HUES48 (cell line): ENCODE measurements at regions not wholly inside any gene's neighbourhood (a gene's known extent, or its start where the extent isn't known, plus 50 kb on each side); places are given as distances from the start of the nearest gene placed in this dataset.

Experiments
- H3K27ac ChIP-seq: one replicate; pipeline ENCODE4 v1.7.0; 2013; ENCODE audit warnings: low read depth, low read length, inconsistent platforms
- H3K27me3 ChIP-seq: 2 replicates; pipeline ENCODE4 v1.6.1; 2013; ENCODE audit warnings: mild to moderate bottlenecking, low read length; ENCODE audit not compliant: control insufficient read depth, insufficient read depth
- H3K36me3 ChIP-seq: 2 replicates; pipeline ENCODE4 v1.6.1; 2013; ENCODE audit warnings: low read length; ENCODE audit not compliant: control insufficient read depth, insufficient read depth
- H3K4me1 ChIP-seq: 2 replicates; pipeline ENCODE4 v1.6.1; 2013; ENCODE audit warnings: mild to moderate bottlenecking, low read length; ENCODE audit not compliant: control insufficient read depth, insufficient read depth
- H3K4me3 ChIP-seq: 2 replicates; pipeline ENCODE4 v1.5.1; 2013; ENCODE audit warnings: mild to moderate bottlenecking, low read depth, low read length
- H3K9ac ChIP-seq: 2 replicates; pipeline ENCODE4 v1.6.1; 2013; ENCODE audit warnings: mild to moderate bottlenecking, low read depth, low read length, moderate library complexity
- H3K9me3 ChIP-seq: 2 replicates; pipeline ENCODE4 v1.6.1; 2013; ENCODE audit warnings: low read length; ENCODE audit not compliant: control insufficient read depth, insufficient read depth

DNA sequence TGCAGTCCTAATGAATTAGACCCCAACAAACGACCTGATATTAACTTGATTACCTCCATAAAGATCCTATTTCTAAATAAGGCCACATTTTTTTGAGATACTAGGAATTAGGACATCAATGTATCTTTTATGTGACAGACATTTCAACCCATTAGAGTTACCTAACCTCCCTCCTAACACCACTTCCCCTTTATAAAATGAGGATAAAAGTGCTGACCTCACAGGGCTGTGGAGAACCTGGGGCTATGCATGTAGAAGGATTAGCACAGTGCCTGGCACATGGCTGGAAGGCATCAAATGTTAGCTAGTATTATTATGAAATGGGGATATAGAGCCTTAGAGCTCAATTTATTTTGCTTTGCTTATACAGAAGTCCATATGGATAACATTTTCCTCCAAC is 53.5 kb upstream of the LRRN1 start:
- H3K9me3 ChIP-seq, result no peaks in the 10 kb centered on the region
- H3K9ac ChIP-seq, result no peak overlapping the region
- no peaks in the 10 kb centered on the region for H3K36me3 ChIP-seq
- H3K27ac ChIP-seq, result no peak overlapping the region
- no peak overlapping the region for H3K4me3 ChIP-seq
- no peaks in the 10 kb centered on the region for H3K4me1 ChIP-seq
- H3K27me3 ChIP-seq, result no peaks in the 10 kb centered on the region

DNA sequence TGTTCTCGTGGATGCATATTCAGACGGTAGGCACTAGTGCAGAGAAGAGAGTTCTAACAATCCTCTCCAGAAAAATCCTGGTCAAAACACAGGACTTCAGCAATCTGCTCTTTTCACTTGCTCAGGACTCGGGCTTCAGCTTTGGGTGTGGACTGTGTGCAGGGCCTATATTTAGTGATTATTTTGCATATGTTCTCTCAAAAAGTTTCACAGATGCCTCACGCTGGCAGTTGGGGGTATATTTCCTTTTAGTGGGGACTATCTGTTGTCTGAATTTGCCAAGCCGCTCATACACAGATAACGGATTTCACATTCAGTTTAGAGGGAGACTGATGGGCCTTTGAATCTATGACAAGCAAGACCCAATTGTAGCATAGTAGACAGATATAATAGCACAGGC is 54.4 kb upstream of the LRRN1 start:
- no peaks in the 10 kb centered on the region for H3K36me3 ChIP-seq
- H3K9ac ChIP-seq, result no peak overlapping the region
- no peak overlapping the region for H3K4me3 ChIP-seq
- peaks cover 3% of the 10 kb centered on the region; the same call in 1 of the 2 replicates for H3K4me1 ChIP-seq
- no peak overlapping the region for H3K27ac ChIP-seq
- no peaks in the 10 kb centered on the region for H3K9me3 ChIP-seq
- H3K27me3 ChIP-seq, result no peaks in the 10 kb centered on the region

DNA sequence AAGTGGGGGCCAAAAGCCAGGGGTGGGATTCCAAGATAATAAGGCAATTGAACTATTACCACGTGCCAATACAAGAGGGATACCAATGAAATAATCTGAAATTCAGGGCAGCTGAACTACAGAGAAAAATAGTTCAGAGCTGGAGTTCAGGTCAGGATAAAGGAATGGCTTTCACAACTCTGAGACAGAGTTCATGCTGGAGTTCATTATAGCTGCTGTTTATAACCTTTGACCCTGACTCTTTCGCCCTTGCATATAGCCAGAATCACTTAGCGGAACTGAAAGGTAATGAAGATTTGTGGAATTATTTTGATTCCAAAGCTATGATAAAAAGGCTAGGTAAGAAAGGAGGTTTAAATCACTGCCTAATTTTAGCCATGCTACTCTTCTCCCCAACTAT is 55.5 kb upstream of the LRRN1 start:
- H3K4me3 ChIP-seq, result no peak overlapping the region
- H3K36me3 ChIP-seq, result no peaks in the 10 kb centered on the region
- H3K27me3 ChIP-seq, result no peaks in the 10 kb centered on the region
- H3K27ac ChIP-seq, result no peak overlapping the region
- no peaks in the 10 kb centered on the region for H3K9me3 ChIP-seq
- H3K4me1 ChIP-seq, result peaks cover 10% of the 10 kb centered on the region
- no peak overlapping the region for H3K9ac ChIP-seq

DNA sequence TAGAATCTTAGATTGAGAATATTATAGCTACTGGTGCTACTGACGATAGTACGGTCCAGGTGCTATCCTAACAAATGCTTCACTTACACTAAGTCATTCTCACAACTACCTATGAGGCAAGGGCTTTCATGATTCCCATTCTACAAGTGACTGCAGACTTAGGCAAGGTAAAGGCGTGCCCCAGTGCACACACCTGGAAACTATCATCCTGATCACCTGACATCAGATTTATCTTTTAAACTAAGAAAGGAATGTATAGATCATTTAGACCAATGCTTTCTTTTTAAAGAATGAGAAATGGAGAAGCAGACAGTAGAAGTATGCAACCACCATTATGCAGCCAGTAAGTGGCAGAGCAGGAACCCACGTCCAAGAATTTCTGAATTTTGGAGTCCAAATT is 59.2 kb upstream of the LRRN1 start:
- no peak overlapping the region for H3K27ac ChIP-seq
- H3K27me3 ChIP-seq, result no peaks in the 10 kb centered on the region
- no peak overlapping the region for H3K4me3 ChIP-seq
- no peak overlapping the region for H3K9ac ChIP-seq
- no peaks in the 10 kb centered on the region for H3K9me3 ChIP-seq
- H3K36me3 ChIP-seq, result no peaks in the 10 kb centered on the region
- H3K4me1 ChIP-seq, result peaks cover 10% of the 10 kb centered on the region

DNA sequence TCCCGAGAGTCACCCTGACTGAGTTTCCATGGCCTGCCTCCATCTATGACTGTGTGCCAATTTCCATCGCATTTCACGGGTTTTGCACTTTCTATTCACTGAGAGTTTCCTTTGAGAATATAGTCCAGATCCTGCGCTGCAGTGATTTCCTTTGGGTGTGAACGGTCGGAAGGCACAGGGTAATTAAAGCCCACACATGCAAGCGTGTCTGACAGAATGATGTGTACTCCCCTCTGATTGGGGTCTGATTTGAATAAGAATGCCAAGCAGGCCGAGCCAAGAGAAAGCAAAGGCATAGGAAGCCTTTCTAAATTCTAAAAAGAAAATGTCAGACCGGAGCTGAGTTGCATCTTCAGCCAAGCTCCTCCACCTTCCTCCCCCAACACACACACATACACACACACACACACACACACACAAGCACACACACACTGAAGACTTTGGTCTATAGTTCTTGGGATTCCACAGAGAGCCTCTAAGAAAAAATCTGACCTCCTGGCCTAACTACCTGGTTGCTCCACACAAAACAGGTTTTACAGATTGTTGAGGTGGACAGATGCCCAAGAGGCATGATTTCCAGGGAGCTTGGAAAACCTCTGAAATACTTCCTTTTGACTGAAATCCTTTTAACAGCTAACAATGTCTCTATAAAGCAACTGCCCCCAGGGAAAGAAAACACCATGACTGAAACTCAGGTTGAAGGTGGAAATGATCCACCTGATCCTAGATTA is 59.7 kb upstream of the LRRN1 start:
- Histone ChIP-seq H3K36me3 (no peaks in the 10 kb centered on the region), H3K4me1 (peaks cover 10% of the 10 kb centered on the region), H3K4me3 (no peak overlapping the region), H3K9me3 (no peaks in the 10 kb centered on the region), H3K27me3 (no peaks in the 10 kb centered on the region), H3K27ac (no peak overlapping the region), H3K9ac (no peak overlapping the region)

DNA sequence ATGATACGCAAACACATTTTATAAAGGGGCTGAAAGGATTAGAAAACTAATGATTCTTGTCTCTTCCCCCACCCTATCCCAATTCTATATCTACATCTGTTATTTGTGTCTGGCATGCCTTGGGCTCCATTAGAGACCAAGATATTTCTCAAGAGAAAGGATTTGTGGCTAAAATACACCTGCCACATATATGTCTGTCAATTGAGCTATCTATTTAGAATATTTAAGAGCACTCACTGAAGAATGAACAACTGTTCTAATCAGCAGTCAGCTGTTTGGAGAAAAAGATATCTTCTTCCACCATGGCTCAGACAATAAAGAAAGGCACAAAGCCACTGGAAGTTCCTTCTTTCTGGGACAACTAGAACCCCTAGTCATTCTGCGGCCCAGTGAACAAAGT is 61.7 kb upstream of the LRRN1 start:
- Histone ChIP-seq H3K9me3 (no peaks in the 10 kb centered on the region), H3K27ac (no peak overlapping the region), H3K9ac (no peak overlapping the region), H3K27me3 (no peaks in the 10 kb centered on the region), H3K4me1 (peaks cover 10% of the 10 kb centered on the region), H3K36me3 (no peaks in the 10 kb centered on the region), H3K4me3 (no peak overlapping the region)

DNA sequence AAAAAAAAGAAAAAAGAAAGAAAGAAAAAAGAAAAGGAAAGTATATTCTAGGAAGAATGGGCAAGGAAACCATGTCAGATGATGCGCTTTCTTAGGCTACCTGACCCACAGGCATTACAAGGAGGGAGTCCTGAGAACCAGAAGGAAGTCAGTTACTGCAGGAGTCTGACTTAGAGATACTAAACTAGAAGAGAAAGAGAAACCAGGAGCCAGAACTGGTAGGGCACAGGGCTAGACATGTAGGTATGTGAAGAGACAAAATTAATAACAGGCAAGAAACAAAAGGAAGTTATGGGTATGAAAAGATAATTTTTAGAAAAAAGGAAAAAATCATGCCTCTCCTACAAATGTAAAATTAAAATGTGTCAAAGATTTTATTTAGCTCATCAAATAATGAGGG is 63.3 kb upstream of the LRRN1 start:
- no peak overlapping the region for H3K9ac ChIP-seq
- no peak overlapping the region for H3K27ac ChIP-seq
- H3K4me1 ChIP-seq, result peaks cover 10% of the 10 kb centered on the region
- no peaks in the 10 kb centered on the region for H3K9me3 ChIP-seq
- no peak overlapping the region for H3K4me3 ChIP-seq
- no peaks in the 10 kb centered on the region for H3K36me3 ChIP-seq
- no peaks in the 10 kb centered on the region for H3K27me3 ChIP-seq

DNA sequence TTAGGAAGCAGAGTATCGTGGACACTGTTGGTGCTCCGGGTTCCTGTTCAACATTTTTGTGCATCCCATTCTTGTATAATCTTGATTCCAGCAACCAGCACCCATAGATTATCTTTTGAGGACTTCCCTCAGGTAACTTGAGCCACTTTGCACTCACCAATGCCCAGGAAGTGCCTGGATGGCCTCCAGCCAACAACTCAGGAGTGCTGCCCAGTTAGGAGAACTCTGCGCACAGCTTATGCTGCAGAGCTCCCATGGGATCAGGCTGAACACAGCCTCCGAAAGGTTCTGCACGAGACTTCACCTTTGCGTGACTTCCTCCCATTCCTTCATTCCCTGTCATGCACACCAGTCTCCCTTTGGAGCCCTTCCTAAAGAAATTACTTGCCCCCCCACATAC is 64.3 kb upstream of the LRRN1 start:
- Histone ChIP-seq H3K27ac (no peak overlapping the region), H3K4me1 (peaks cover 14% of the 10 kb centered on the region), H3K27me3 (no peaks in the 10 kb centered on the region), H3K4me3 (no peak overlapping the region), H3K36me3 (no peaks in the 10 kb centered on the region), H3K9me3 (no peaks in the 10 kb centered on the region), H3K9ac (no peak overlapping the region)

DNA sequence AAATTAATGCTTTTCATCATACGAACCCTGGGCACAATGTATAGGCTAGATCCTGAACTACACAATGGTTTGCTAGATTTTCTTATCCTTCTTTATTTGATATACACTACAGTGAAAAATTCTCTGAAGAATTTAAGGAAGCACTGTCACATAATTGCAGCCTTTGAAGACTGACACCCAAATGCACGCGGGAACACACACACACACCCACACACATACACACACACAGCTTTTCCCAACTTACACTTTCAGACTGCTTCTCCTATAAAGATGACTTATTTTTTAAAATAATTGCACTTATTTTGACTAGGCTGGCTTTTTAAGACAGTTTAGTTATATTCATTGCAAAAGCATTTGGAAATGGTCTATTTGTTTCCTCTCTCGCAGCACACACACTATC is 70.0 kb upstream of the LRRN1 start:
- Histone ChIP-seq H3K9ac (no peak overlapping the region), H3K4me3 (no peak overlapping the region), H3K27me3 (no peaks in the 10 kb centered on the region), H3K36me3 (no peaks in the 10 kb centered on the region), H3K27ac (no peak overlapping the region), H3K4me1 (peaks cover 6% of the 10 kb centered on the region; the same call in 1 of the 2 replicates), H3K9me3 (no peaks in the 10 kb centered on the region)

DNA sequence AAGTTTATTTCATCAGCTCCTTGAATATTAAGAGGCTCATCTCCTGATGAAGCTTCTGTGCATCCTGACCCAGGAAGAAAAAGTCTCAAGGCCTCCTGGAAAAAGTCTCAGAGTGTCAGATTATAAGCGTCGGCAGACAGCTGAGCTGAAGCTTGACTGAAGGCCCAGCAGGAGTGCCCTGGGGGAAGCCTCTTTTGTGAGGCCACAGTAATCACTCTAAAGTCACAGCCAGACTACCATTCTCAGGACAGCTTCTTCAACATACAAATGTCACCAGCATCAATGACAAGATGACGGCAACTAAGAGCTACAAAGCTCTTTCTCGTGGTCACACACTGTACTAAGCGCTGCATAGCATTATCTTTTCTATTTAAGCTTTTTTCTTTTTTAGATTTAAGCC is 72.7 kb upstream of the LRRN1 start:
- H3K4me1 ChIP-seq, result peaks cover 6% of the 10 kb centered on the region; the same call in 1 of the 2 replicates
- H3K9me3 ChIP-seq, result no peaks in the 10 kb centered on the region
- no peak overlapping the region for H3K27ac ChIP-seq
- no peak overlapping the region for H3K4me3 ChIP-seq
- no peak overlapping the region for H3K9ac ChIP-seq
- H3K27me3 ChIP-seq, result no peaks in the 10 kb centered on the region
- H3K36me3 ChIP-seq, result no peaks in the 10 kb centered on the region

DNA sequence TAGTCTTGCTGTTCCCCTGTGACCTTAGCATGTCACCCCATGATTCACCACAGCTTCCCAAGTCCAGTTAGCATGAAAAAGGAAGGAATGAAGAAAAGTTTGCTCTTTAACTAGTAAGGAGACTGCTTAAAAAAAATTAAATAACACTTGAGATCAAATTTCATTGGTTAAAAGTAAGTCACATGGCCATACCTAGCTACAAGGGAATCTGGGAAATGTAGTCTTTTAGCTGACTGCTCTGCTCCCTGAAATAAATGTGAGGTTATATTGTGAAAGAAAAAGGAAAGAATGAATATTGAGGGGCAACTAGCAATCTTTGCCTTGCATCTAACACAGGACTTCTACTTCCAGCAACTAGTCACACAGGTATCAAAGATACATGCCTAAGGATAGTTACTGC is 84.7 kb upstream of the LRRN1 start:
- no peaks in the 10 kb centered on the region for H3K36me3 ChIP-seq
- H3K9me3 ChIP-seq, result peaks cover 6% of the 10 kb centered on the region

More for the DNA sequence above, 84.7 kb upstream of the LRRN1 start:
- H3K9ac ChIP-seq, result no peak overlapping the region
- no peak overlapping the region for H3K27ac ChIP-seq
- peaks cover under 1% of the 10 kb centered on the region; the same call in 1 of the 2 replicates for H3K4me1 ChIP-seq
- no peak overlapping the region for H3K4me3 ChIP-seq
- H3K27me3 ChIP-seq, result no peaks in the 10 kb centered on the region
